ENCODE measurements at regions not wholly inside any gene's neighbourhood (a gene's known extent, or its start where the extent isn't known, plus 50 kb on each side); places are given as distances from the start of the nearest gene placed in this dataset.

GRCh38 chr3:116873142-116873541 is 163.6 kb downstream of the TUSC7 start:
- Histone ChIP-seq H3F3A (replicated peaks; ENCODE audit: low read depth) (no peaks in the 10 kb centered on the region), H3K4me1 (ENCODE audit: insufficient read depth) (no peaks in the 10 kb centered on the region), H3K36me3 (ENCODE audit: insufficient read depth) (no peaks in the 10 kb centered on the region), H3K4me3 (no peak overlapping the region), H4K20me1 (replicated peaks; ENCODE audit: insufficient read depth) (no peaks in the 10 kb centered on the region), H3K27me3 (ENCODE audit: insufficient read depth) (no peaks in the 10 kb centered on the region), H2AFZ (no peak overlapping the region), H3K27ac (ENCODE audit: low read depth) (no peak overlapping the region), H3K9me2 (ENCODE audit: insufficient read depth) (no peaks in the 10 kb centered on the region; the same call in 1 of the 2 replicates), H3K4me2 (no peak overlapping the region), H3K79me2 (replicated peaks; ENCODE audit: insufficient read depth) (no peaks in the 10 kb centered on the region)
- ATAC-seq (no peak), DNase-seq (ENCODE audit: low spot score) (no peak)
- Mint-ChIP-seq H3K4me3 (no peak overlapping the region), H3K36me3 (ENCODE audit: low read depth) (0 out of 3 replicates have a peak, but pooled peaks cover 4% of the 10 kb centered on the region), H3K27me3 (ENCODE audit: insufficient read depth, low read depth, poor library complexity) (no peaks in the 10 kb centered on the region), H3K27ac (no peak overlapping the region), H3K9me3 (peaks cover 2% of the 10 kb centered on the region), H3K4me1 (no peaks in the 10 kb centered on the region)
- no peak for TF ChIP-seq ZNF462 (CRISPR knock-in tag; IDR thresholded peaks at IDR 0.05)
- TF ChIP-seq CREB1 (CRISPR knock-in tag; IDR thresholded peaks at IDR 0.05; ENCODE audit: low read depth) = no peak
- no peak for TF ChIP-seq STAT1 (IDR thresholded peaks at IDR 0.05; ENCODE audit: unreplicated experiment)

GRCh38 chr3:116877968-116878367 is 168.4 kb downstream of the TUSC7 start:
- DNase-seq (ENCODE audit: low spot score) (no peak), ATAC-seq (no peak)
- no peaks in the 10 kb centered on the region for H3K36me3 ChIP-seq (ENCODE audit: insufficient read depth)
- no peaks in the 10 kb centered on the region for H3K27me3 ChIP-seq (ENCODE audit: insufficient read depth)
- Mint-ChIP-seq H3K27ac (no peak overlapping the region; the same call in 1 of the 2 replicates), H3K27me3 (ENCODE audit: insufficient read depth, low read depth, poor library complexity) (no peaks in the 10 kb centered on the region), H3K9me3 (peaks cover 9% of the 10 kb centered on the region), H3K36me3 (ENCODE audit: low read depth) (peaks cover 12% of the 10 kb centered on the region; the same call in 2 of the 3 replicates), H3K4me1 (peaks cover 10% of the 10 kb centered on the region), H3K4me3 (no peak overlapping the region)
- H3K79me2 ChIP-seq (replicated peaks; ENCODE audit: insufficient read depth) = no peaks in the 10 kb centered on the region
- H3K4me1 ChIP-seq (ENCODE audit: insufficient read depth) = no peaks in the 10 kb centered on the region
- H3K4me3 ChIP-seq = no peak overlapping the region
- no peaks in the 10 kb centered on the region; the same call in 1 of the 2 replicates for H3K9me2 ChIP-seq (ENCODE audit: insufficient read depth)
- H2AFZ ChIP-seq = no peak overlapping the region
- H3K4me2 ChIP-seq = no peak overlapping the region
- no peaks in the 10 kb centered on the region for H3F3A ChIP-seq (replicated peaks; ENCODE audit: low read depth)
- no peak overlapping the region for H3K27ac ChIP-seq (ENCODE audit: low read depth)
- no peaks in the 10 kb centered on the region for H4K20me1 ChIP-seq (replicated peaks; ENCODE audit: insufficient read depth)
- TF ChIP-seq CREB1 (CRISPR knock-in tag; IDR thresholded peaks at IDR 0.05; ENCODE audit: low read depth) (no peak), STAT1 (IDR thresholded peaks at IDR 0.05; ENCODE audit: unreplicated experiment) (no peak), EZH2 (IDR thresholded peaks at IDR 0.05; ENCODE audit: low read depth, unreplicated experiment) (no peak), JUNB (IDR thresholded peaks at IDR 0.05; ENCODE audit: unreplicated experiment) (no peak), CTCF (conservative IDR thresholded peaks at IDR 0.05; ENCODE audit: low read depth in 2 of 2) (no peak)
- TF ChIP-seq, protein P1, sequence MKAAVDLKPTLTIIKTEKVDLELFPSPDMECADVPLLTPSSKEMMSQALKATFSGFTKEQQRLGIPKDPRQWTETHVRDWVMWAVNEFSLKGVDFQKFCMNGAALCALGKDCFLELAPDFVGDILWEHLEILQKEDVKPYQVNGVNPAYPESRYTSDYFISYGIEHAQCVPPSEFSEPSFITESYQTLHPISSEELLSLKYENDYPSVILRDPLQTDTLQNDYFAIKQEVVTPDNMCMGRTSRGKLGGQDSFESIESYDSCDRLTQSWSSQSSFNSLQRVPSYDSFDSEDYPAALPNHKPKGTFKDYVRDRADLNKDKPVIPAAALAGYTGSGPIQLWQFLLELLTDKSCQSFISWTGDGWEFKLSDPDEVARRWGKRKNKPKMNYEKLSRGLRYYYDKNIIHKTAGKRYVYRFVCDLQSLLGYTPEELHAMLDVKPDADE (IDR thresholded peaks at IDR 0.05) = no peak

All from GM23338 (cell line).